ENCODE measurements at regions not wholly inside any gene's neighbourhood (a gene's known extent, or its start where the extent isn't known, plus 50 kb on each side); places are given as distances from the start of the nearest gene placed in this dataset.

- no peak for TF ChIP-seq CTCF (conservative IDR thresholded peaks at IDR 0.05; ENCODE audit: low read depth, low read length)
- TF ChIP-seq EZH2 (IDR thresholded peaks at IDR 0.05; ENCODE audit: low read length, unreplicated experiment): no peak
Measured at GRCh38 chr2:176854878-176855277, 357.7 kb upstream of the HNRNPA3 start.
